Bronchial epithelial cell (primary cell): ENCODE measurements at regions not wholly inside any gene's neighbourhood (a gene's known extent, or its start where the extent isn't known, plus 50 kb on each side); places are given as distances from the start of the nearest gene placed in this dataset.
"Not testable (repeated sequence)": the region's sequence is repeated elsewhere in the genome, so short reads cannot be mapped to it uniquely, and the experiment has no call there.

ENCODE experiments used
- DNase-seq: peaks from one replicate; pipeline ENCODE4 v3.0.0-alpha.2; 2010; ENCODE audit warnings: low read depth
- FAIRE-seq: peaks from 2 replicates; lab custom pipeline; 2011; peaks lifted over from hg19 to GRCh38; lab: Jason Lieb, UNC
- H3K27me3 ChIP-seq: 2 replicates; pipeline ENCODE4 v1.5.1; 2011; ENCODE audit warnings: low read length; ENCODE audit not compliant: control insufficient read depth, insufficient read depth
- H3K36me3 ChIP-seq: 2 replicates; pipeline ENCODE4 v1.5.1; 2011; ENCODE audit warnings: low read length; ENCODE audit not compliant: control insufficient read depth, insufficient read depth
- H3K4me3 ChIP-seq: 2 replicates; pipeline ENCODE4 v1.5.1; 2011; ENCODE audit warnings: mild to moderate bottlenecking, low read depth, low read length, control low read depth
- CTCF ChIP-seq: IDR thresholded peaks from 2 replicates; pipeline ENCODE4 v1.5.1; 2011; ENCODE audit warnings: mild to moderate bottlenecking, moderate library complexity, low read length, control low read depth, inconsistent platforms; ENCODE audit not compliant: insufficient read depth, severe bottlenecking

GRCh38 chr5:126054577-126055347 is 368.4 kb upstream of the GRAMD2B start:
- Histone ChIP-seq H3K27me3 (no peaks in the 10 kb centered on the region), H3K36me3 (no peaks in the 10 kb centered on the region), H3K4me3 (no peak overlapping the region)
- FAIRE-seq, result peak; percentile 23
- no peak for DNase-seq
- TF ChIP-seq CTCF, result no peak

GRCh38 chr5:126055348-126055729 is 367.9 kb upstream of the GRAMD2B start:
- Histone ChIP-seq H3K27me3 (no peaks in the 10 kb centered on the region), H3K36me3 (no peaks in the 10 kb centered on the region), H3K4me3 (no peak overlapping the region)
- TF ChIP-seq CTCF, result no peak
- no peak for FAIRE-seq
- DNase-seq, result no peak

DNA sequence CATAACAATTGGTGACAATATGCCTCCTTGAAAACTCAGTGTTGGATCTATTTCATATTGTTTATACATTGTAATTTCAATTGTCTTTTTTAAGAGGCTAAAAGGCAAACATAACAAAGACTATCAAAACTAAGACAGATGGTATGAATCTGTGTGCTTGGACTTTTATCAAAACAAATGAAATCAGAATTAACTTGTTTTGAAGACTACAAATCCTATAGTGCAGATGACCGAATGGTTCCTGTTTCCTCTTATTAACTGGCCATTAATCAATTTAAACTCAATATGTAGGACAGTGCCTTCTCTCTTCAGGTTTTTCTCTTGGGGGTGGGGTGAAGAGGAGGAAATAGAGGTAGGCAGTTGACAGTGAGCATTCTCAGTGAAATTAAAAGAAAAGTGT is 366.9 kb upstream of the GRAMD2B start:
- DNase-seq (no peak), FAIRE-seq (no peak)
- Histone ChIP-seq H3K36me3 (no peaks in the 10 kb centered on the region), H3K27me3 (no peaks in the 10 kb centered on the region), H3K4me3 (no peak overlapping the region)
- no peak for TF ChIP-seq CTCF

DNA sequence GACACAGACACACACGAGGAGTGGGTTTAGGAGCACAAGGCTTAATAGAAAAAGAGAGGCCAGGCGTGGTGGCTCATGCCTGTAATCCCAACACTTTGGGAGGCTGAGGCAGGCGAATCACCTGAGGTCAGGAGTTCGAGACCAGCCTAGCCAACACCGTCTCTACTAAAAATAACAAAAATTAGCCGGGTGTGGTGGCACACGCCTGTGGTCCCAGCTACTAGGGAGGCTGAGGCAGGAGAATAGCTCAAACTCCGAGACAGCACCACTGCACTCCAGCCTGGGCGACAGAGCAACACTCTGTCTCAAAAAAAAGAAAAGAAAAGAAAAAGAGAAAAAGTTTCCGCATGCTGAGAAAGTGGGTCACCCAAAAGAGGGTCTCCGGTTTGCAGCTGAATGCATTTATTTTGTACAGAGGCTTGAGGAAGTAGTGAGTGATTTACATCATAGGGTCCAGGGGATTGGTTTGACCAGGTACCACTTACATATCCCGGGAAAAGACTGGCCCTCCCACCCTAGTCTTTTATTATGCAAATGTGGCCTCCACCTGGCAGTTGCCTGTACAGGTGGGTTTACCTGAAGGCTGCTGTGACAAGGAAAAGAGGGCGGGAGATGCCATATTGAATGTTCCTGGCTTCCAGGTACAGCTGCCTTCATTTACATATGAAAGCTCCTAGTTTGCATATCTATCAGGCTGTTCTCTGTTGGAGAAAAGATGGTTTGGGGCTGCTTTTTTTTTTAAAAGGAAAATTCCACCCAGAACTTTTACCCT is 366.2 kb upstream of the GRAMD2B start:
- H3K4me3 ChIP-seq, result no peak overlapping the region
- H3K36me3 ChIP-seq, result no peaks in the 10 kb centered on the region
- FAIRE-seq, result no peak
- TF ChIP-seq CTCF, result no peak
- DNase-seq, result no peak
- no peaks in the 10 kb centered on the region for H3K27me3 ChIP-seq

GRCh38 chr5:126058392-126058791 is 364.8 kb upstream of the GRAMD2B start:
- FAIRE-seq, result not testable (repeated sequence)

GRCh38 chr5:126062398-126063221 is 360.6 kb upstream of the GRAMD2B start:
- no peak for FAIRE-seq

More at GRCh38 chr5:126058392-126058791, 364.8 kb upstream of the GRAMD2B start:
- DNase-seq, H3K4me3 ChIP-seq, H3K27me3 ChIP-seq, H3K36me3 ChIP-seq: not testable (repeated sequence)

More at GRCh38 chr5:126062398-126063221, 360.6 kb upstream of the GRAMD2B start:
- no peak overlapping the region for H3K4me3 ChIP-seq
- no peaks in the 10 kb centered on the region for H3K36me3 ChIP-seq
- no peaks in the 10 kb centered on the region for H3K27me3 ChIP-seq
- DNase-seq, result no peak
- no peak for TF ChIP-seq CTCF
